Inferior parietal cortex (tissue), 1 donor: ENCODE measurements at regions not wholly inside any gene's neighbourhood (a gene's known extent, or its start where the extent isn't known, plus 50 kb on each side); places are given as distances from the start of the nearest gene placed in this dataset.

Experiments
- DNase-seq: peaks from one replicate; pipeline ENCODE4 v3.0.0-alpha.2; 2016; ENCODE audit errors: extremely low spot score

DNA sequence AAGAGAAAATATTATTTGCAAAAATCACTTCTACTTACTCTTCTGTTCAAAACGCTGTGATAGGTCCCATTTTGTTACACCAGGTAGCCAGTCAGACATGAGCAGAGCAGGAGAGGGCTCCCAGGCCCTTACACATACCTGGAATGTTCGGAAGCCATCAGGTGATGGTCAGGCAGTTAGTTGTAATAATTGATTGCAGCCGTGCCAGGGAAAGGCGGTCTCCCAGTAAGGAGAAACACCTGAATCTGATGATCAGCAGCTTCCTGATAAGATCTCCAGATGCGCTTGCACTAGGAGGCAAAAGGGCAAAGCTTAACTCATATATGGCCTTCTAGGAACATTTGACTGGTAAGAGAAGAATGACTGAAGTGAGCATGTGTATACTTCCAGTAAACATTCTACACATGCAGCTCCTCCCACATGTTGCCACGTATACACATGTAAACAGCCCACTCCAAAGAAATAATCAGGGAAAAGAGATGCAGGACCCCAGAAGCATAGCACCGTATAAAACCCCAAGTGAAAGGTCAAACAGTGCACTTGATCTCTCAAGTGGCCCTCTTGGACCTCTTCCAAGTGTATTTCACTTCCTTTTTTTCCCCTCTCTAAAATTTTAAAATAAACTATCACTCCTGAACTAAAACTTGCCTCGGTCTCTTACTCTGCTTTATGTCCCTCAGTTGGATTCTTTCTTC, 1338.0 kb downstream of the FSTL5 start:
- no peak for DNase-seq

DNA sequence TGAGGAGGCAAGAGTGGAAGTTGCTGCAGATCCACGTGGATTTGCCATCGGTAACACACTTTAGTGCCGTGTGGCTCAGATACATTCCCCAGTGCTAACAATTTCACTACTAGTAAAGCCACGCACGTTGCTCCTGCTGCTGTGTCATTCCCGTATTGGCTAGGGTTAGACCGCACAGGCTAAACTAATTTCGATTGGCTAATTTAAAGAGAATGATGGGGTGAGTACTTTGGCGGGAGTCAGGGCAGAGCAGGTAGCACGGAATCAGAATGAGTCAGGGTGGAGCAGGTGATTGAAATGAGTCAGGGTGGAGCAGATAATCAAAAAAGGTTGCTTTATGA, 1337.5 kb downstream of the FSTL5 start:
- no peak for DNase-seq

DNA sequence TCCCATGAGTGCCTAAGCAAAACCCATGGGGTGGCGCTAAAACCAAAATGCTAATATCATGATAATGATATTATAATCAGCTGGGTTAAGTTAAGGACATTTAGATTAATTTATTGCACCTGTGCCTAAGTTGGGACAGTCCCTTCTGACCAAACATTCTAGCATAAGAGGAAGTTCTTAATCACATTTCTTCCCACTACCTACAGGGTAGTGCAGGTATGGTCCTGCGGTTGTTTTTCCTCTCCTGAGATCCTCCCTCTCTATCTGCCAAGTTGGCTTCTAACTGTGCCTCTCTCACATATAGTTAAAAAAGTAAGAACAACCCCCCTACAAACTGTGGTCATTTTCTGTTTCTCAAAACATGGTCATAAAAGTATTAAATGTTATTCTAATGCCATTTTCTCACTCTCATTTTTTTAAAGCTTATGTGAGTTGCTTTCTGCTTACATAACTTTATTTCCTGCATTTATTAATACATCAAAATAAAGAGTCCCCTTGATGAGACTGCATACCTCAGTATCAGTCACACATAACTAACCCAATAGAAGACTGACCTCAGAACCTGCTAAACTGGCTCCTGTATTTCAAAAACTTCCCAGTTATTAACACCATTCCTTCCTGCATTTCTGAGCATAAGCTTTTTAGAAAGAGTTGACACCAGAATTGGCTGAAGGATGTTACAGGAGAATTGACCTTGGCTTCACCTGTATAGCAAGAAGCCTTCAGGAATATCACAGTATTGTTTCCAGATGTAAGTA, 1332.5 kb downstream of the FSTL5 start:
- no peak for DNase-seq

DNA sequence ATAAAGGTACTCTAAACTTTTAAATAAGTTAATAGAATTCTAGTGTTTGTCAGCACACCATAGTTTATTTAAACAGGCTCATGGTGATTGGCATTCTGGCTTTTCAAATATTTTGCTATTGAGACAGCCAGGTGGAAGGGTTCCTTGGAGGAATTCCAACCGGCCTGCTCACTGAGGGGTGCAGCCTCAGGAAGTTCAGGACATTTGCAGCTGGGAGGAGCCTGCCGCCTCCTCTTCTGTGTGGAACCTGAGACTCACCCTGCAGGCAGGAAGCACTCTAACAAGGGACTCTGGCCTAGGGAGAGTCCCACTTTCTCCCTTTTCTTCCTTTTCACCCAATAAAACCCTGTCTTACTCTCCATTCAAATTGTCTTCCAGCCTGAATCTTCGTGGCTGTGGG, 1328.0 kb downstream of the FSTL5 start:
- no peak for DNase-seq

DNA sequence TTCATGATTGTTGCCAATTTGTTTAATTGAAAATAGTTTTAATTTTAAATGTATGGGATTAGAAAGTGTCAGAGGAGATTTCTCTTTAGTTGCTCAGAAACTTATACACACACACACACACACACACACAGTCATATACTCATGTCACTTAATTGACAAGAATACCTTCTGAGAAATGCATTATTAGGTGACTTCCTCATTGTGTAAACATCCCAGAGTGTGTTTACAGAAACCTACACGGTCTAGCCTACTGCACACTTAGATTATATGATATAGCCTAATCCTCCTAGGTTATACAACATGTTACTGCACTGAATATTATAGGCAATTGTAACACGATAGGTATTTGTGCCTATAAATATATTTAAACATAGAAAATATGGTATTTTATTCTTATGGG, 1327.4 kb downstream of the FSTL5 start:
- DNase-seq, result no peak

DNA sequence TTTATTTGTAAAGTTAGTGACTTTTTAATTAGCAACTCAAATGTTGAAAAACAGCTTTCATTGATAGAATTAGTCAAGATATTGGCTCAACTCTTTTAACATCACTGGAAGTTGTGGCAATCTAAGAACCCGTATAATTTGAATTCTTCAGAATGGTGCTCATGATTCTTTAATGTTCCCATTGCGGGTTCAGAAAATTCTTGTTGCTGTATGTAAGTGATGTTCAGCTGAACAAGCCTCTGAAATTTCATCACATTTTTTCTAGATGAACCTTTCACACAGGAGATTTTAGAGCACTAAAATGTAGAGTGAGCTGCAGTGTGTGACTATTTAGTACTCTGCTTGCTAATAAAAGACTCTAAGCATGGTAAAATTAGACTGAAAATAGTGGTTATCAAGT, 1317.7 kb downstream of the FSTL5 start:
- no peak for DNase-seq

DNA sequence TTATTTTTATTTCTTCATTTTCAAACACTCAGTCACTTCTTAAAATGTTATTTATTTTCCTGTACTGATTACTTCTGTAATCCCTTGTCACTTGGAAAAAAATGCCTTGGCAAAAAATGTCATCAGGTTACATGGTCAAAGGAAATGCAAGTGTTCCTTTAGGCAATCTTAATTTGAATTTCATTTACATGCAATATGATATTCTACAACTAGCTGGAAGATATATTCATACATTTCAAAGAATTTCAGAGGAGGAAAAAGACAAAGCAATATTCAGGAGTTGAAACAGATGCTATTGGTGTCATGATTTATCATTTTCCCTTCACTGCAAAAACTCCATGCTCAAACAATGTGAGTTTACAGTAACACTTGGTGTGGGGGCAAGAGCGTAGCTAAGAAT, 1316.6 kb downstream of the FSTL5 start:
- no peak for DNase-seq

DNA sequence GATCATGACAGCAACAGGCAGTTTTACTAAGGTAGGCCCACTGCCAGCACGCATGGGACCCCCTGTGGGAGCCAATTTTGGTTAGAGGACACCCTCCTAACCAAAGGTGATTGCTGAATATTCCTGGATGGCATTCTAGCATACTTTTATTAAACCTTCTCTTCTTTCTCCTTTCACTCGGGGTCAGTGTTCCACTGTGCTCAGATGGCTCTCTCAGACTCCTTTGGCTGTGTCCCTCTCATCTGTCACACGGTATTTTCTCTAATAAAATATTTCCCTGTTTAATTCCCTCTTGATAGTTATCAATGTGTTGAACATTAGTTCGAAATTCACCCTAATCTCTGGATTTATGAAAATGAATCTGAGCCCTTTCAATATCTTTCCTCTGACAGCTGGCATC, 1315.3 kb downstream of the FSTL5 start:
- DNase-seq, result no peak

DNA sequence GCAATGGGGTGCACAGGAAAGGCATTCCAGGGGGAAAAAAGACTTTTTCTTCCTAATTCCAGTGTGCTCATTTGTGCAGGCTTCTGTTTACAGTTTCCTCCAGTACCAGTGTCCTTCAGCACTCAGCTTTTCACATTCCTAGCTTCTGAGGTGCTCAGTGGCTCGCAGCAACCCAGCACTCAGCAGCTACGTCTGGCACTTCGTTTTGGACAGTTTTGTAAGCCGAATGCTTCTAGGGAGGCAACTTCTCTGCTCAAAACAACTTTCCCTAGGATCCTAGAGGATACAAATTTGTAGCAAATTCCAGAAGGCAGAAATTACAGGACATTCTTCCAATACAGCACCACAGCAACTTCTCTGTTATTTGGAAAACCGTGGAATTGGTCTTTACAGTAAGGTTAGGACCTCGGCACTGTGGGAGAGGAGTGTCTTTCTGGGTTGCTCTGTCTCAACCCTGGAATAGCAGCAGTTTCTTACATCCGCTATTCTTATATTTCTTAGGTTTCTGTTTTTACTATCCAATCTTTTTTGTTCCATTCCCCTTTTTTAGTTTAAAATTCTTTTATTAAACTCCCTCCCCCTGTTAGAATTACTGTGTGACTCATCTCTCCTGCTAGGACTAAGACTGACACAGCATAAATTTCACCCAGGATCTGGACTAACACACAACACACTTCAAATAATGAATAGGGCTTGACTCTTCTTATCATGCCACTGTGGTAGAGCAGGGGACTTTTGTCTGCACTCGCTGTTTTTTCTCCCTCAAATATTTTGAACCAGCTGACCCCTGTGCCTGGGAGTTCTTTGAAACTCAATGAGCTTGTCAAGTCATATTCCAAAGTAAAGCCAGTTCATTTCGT, 1314.7 kb downstream of the FSTL5 start:
- DNase-seq, result no peak

DNA sequence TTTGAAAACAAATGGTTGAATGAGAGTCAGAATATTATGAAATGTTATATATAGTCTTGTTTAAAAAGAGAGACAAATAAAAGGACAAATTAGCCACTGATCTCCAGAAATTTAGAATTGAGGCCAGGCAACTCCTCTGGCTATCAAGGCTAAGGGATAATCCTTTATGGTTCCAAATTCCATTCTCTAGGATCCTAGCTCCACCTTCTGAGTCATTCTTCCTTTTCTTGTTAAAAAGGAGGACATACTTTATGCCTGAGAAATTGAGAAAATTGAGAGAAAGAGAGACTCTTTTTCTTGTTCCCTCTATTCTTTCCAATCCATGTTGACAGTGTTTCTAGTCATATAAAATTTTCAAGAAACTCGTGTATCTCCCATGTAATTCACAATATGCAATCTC, 1299.5 kb downstream of the FSTL5 start:
- no peak for DNase-seq

DNA sequence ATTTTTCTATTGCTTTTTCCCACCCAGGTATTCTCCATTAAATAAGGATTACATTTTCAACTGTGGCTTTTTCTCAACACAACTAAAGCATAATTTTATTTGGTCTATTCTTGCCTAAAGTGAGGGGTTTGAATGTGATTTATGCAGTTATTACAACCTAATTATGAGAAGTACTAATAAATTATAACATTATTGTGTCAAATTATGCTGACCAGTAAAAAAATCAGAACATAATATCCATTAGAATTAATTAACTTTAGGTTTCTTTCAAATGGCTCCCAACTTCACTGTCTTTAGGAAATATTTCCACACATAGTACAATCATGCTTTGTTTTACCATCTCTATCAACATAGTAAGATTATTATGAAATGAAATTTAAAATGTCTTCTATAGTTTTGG, 1293.9 kb downstream of the FSTL5 start:
- no peak for DNase-seq

DNA sequence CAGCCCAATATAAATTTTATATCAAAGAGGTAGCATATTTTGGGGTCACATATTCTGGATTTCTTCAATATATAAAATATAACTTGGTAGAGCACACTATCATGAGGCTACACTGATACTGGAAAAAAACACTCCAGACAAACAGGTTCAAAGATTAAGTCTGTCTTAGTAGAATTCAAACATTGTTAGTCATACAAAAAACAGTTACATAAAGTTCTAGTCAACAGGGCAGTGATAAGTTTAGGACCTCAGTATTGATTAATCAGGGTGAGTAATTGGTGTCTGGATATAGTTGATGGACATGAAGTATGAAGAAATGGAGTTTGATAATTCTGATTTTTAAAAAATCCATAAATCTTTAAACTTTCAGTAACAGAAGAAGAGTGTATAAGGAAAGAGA, 1291.3 kb downstream of the FSTL5 start:
- DNase-seq, result no peak

DNA sequence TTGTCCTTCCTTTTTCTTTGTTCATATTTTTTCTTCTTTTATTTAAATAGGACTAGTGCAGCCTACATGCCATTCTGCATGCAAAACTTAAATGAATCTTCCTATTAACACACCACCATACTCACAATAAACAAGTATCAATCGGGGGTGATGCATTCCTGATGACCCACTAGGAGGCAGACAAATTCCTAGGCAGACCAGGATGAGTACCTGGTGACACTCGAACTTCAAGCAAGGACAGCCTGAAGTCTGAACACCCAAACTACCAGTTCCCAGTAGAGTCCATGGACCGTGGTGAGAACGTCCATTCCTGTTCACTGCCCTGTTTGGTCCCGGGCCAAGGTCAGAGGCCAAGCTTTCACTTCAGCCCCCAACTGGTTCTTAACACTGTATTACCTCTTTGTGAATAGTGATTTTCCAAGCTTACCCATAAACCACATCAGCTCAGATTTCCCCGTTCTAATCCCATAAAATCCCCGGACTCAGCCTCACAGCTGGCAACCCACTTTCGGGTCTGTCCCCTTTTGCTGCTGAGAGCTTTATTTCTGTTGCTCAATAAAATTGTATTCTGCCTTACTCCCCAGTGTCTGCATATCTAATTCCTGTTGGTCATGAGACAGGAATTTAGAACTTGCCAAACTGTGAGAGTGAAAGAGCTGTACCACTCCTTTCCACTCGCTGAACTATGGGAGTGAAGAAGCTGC, 1286.6 kb downstream of the FSTL5 start:
- DNase-seq, result no peak

DNA sequence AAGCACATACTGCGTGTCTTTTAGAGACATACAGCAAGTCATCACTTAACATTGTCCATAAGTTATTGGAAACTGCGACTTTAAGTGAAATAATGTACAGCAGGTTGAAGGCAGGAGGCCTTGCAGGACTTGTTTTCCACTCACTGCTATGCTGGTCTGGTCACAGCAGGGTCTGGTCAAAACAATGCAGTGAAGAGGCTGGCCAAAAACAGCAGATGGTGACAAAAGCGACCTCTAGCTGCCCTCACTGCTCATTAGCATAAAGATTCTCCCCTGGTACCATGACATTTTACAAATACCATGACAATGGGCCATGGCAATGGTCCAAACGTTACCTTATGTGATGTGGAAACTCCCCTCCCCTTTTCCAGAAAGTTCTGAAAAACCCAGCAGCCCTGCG, 1283.6 kb downstream of the FSTL5 start:
- no peak for DNase-seq

DNA sequence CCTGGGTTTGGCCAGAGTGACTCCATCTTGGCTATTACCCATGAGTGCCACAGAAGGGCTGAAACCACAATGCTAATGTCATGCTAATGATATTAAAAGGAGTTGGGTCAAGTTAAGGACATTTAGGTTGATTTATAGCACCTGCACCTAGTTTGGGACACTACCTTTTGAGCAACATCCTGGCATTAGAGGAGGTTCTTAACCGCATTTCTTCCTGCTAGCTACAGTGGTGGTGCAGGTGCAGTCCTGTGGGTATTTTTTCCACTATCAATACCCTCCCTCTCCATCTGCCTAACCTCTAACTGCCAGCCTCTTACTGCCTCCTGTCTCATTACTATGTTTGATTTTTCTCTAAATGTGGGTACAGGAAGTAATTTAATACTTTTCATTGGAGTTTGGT, 1276.1 kb downstream of the FSTL5 start:
- no peak for DNase-seq

DNA sequence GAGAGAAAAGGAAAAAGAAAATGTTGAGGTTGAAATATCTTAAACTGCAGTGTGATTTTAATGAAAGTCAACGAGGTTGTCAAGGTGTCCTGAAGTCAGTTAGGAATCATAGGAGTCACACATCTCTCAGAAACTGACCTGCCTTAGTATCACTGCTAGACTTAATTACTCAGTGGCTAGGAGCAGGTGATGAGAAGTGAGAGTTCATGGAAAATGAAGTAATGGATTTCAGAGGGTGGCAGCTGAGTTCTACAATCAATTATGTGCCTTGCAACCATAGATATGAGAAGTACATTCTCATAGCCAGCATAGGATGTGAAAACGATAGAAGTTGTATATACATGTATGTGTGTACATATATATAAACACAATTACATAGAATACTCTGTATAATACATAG, 1269.7 kb downstream of the FSTL5 start:
- no peak for DNase-seq

DNA sequence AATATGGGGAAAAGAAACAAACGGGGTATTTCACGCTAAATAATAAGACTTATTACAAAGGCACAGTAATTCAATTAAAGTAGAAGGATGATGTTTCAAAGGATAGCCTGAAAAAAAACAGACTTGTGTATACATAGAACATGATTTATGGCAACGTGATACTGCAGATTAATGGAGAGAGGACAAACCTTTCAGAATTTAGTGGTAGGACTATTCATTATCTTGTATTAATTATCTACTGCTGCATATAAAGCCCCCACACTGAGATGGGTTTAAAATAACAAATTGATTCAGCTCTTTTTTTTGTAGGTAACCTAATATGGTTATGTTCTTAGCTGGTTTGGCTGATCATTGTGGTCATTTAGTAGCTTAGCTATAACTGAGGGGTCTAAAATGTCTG, 1269.0 kb downstream of the FSTL5 start:
- no peak for DNase-seq

DNA sequence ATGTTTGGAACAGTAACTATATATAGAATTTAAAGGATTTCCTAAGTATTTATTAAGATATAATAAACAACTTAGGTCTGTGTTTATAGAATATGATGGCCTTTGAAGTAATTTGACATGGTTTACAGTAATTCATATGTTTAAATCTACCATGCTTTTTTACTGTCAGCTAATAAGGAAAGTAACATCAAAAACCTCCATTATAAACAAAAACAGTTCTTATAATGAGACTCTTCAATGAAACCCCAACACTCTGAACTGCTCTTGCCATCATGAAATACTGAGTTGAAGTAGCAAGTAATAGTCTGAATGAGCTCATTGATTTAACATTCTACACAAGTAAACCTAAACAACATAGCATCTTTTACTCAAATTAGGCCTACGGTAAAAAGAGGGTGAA, 1236.5 kb downstream of the FSTL5 start:
- DNase-seq, result no peak

DNA sequence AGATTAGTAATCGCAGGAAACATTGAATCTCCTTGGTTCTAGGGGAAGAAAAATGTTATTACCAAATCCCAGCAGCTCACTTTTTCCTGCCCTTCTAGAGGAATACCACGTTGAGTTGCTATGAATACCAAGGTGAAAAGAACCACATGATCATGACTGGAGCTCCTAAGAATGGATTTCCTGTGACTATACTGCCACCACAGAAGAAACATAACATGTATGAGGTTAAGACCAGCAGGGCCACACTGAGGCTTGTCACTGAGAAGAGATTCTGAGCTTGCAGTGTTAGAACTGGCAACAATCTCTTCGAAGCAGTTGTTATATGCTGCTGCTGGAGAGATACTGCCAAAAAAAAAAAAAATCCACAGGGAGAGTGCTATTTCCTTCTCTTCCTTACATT, 1235.3 kb downstream of the FSTL5 start:
- no peak for DNase-seq

DNA sequence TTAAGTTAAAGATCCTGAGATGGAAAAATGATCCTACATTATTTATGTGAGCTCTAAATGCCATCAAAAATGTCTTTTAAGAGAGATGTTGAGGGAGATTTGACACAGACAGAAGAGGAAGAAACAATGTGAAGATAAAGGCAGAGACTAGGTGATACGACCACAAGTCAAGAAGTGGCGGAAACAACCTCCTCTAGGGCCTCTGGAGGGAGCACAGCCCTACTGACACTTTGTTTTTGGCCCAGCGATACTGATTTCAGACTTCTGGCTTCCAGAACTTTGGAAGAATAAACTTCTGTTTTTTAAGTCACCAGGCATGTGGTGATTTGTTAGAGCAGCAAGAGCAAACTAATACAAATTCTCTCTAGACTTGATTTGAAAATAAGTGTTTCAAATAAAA, 1216.1 kb downstream of the FSTL5 start:
- no peak for DNase-seq

DNA sequence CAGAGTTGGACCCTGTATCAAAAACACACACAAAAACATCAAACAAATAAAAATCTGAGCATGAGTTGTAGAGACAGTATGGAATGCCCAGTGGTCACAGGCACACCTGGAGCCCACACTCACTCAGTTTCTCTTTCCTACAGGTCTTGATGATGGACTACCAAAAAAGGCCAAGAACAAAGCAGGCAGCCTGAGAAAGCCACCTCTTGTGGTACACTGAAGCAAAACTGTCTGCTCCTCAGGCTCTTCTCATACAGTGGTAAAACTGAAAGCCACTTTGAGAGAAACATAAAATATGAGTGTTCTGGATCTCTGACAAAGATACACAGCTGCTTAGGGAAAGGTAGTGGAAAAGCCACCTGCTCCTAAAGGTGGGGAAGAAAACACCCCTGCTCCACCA, 1206.9 kb downstream of the FSTL5 start:
- no peak for DNase-seq

DNA sequence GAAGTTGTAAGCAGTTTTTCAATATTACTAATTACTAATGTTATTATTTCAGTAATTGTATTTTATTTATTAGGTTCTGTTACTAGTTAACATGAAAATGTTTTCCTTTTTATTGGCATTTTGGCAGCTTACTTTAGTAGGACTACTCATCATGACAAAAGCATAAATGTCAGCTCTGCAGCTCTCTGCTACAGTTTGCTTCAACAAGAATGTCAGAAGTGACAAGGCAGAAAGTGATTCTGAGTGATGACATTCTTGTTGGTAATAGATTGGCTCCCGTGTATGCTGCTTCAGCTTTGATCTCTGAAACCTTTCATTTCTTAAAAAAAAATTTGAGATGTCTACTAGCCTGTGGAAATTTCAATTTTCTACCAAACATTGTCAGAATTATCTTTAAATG, 1193.9 kb downstream of the FSTL5 start:
- DNase-seq, result no peak
